HG03060 (cell line): ENCODE measurements at regions not wholly inside any gene's neighbourhood (a gene's known extent, or its start where the extent isn't known, plus 50 kb on each side); places are given as distances from the start of the nearest gene placed in this dataset.
A peak's percentile ranks its signal among the peaks of the same experiment; 100 is the strongest.

Source experiments
- ATAC-seq: cut with Tn5 transposase; IDR thresholded peaks from one replicate; pipeline ENCODE4 v1.9.1; 2021; ENCODE audit warnings: low read depth, moderate number of reproducible peaks; ENCODE audit not compliant: unreplicated experiment

DNA sequence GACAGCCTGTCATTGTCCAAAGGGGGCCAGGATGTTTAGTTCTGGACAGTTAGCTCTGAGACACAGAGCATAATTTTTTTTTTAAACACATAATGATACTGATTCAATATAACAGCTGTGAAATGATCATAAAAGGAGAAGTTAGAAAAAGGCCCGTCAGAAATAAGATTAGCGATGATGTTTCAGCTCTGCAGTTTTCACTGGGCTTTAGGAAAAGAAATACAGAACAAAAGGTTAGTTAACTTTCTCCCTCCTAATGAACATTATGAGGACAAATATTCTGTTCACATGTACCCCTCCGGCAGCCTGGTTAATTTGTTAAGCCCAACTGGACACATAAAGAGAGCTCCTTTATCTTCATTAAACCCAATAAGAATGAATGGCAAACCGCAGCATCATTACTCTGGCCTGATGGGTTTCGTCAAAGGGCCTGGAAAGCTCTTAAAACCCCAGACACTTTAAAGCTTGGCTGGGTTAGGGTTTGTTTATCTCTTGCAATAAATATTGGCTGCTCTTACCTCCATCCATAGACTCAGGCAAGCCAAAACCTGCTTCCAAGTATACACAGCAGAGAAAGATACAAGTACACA, 394.6 kb downstream of the KIF16B start:
- no peak for ATAC-seq

DNA sequence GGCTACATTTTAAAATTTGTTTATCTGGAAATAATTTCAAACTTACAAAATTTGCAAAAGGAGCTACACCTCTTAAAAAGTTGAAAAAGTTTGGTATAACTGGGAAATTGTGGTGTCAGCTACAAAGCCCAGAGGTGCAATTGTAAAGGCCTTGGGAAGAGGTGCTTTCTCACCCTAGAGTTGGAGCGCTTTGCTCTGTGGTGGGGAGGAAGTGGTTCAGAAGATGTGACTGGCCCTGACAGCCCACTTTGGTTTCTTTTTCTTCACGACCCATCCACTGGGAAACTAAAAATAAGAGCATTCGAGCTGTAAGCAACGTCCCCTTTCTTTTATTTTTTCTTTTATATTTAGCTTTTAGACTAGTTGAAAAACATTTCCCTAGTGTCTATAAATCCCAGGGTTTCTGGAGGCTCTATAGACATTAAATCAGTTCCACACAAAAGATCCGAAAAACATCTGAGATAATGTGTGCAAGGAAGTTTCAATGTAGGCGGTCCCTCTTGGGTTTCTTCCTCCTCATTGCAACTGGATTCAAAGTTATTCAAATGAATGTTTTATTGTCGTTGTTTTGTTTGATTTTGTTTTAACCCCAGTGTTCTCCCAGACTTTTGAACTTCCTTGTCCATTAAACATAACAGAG, 397.8 kb downstream of the KIF16B start:
- ATAC-seq = no peak

DNA sequence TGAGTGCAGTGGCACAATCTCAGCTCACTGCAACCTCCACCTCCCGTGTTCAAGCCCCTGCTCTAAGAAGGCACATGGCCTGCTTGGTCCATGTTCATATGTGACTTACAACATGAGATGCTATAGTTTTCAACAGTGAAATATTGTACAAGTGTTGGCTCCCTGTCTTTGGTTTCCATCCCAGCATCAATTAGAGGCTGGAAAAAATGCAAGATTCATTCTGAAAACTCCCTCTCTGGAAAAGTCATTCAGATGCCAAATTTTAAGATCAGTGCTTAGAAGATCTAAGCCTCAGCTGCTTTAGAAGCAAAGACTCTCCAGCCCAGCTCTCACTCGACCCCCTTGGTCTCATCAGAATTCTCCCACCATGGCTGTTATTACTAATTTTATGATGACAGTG, 398.9 kb downstream of the KIF16B start:
- no peak for ATAC-seq

DNA sequence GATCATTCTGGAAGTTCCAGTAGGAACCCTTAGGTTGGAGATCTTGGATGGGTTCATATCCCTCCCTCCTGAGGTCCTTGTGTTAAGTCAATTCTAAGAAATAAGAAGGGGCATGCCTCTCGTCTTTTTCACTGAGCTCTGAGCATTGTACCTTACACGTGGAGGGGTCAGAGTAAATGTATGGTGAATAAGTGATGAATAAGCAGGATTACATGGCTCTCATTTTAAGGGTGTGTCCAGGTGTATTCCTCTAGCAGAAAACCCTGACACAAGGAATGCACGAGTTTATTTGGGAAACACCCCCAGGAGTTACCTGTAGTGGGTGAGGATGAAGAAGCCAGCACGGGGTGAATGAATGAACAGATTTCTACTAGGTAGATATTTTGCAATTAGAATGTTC, 400.2 kb downstream of the KIF16B start:
- ATAC-seq = no peak

DNA sequence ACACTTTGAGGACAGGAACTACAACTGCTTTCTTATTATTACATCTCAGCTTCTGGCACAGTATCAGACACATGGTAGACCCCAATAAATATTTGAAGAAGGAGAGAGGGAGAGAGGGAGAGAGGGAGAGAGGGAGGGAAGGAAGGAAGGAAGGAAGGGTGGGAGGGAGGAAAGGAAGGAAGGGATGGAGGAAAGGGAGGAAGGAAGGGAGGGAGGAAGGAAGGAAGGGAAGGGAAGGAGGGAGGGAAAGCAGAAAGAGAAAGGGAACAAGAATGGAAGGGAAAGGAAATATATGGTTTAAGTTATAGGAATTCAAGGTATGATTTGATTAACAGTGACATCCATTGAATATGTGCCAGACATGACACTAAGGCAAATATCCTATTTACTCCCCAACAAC, 402.1 kb downstream of the KIF16B start:
- no peak for ATAC-seq

DNA sequence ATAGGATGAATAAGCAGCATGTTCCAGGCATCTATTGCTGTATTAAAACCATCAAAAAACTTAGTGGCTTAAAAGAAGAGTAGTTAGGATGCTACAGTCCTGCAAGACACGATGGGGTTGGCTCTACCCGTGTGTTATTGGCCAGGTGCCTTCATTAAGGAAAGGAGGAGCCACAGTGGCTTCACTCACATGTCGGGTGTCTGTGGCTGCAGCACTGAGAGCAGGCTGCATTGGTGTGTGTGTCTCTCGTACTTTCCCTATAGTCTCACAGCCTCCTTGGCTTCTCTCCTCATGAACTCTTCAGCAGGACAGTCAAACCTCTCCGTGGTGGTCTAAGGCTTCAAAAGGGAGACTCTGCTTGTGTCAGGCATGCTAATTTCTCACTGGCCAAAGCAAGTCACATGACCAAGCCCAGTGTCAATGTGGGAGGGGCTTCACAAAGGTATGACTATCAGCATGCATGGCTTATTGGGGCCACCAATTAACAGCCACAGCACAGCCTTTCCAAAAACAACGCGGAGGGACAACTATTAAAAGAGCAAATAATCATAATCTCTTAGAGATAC, 402.8 kb downstream of the KIF16B start:
- ATAC-seq = no peak

DNA sequence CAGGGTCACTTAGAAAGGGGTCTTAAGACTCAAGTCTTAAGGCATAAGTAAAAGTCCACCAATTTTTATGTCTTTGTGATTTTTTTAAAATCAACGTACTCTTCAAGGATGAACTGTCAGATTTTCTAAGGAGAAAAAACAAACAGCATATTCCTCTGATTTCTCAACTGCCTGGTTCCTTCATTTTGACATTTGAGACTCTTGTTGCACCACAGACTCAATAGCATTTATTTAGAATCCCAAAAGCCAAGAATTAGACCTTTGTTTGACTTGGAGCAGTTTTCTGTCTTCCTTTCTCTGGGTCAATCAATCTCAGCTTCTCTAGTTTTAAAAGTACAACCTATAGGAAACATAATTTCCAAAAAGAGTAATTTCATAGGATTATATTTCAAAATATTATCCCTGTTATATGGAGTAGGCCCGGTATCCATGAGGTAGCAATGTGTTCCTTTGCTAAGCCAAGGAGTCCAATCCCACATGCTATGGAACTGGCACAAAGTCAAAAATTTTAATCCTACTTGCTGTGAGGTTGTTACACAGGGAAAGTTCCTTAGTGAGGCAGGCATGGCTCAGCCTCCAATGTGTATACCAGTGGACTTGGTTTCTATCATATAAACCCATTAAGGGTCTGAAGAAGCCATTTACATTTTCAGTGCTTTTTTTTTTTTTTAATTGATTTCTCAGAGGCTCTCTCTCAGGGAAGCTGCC, 405.7 kb downstream of the KIF16B start:
- no peak for ATAC-seq

DNA sequence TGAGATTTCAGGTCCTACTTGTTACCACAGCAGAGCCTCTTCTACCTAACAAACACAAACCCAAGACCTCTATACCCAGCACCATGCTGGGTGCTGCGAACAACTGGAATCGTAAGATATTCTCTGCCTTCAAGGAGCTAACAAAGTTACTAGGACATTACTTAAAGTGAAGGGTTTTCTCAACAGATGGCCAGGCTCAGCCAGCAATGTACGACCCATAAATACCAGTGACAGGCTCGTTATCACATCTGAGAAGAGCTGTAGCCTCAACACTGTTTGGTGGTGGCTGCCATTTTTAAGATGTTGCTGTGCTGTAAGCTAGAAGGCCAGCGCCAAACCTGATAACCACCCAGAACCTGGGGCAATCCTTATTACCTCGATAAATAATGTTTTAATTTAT, 406.5 kb downstream of the KIF16B start:
- ATAC-seq = no peak

DNA sequence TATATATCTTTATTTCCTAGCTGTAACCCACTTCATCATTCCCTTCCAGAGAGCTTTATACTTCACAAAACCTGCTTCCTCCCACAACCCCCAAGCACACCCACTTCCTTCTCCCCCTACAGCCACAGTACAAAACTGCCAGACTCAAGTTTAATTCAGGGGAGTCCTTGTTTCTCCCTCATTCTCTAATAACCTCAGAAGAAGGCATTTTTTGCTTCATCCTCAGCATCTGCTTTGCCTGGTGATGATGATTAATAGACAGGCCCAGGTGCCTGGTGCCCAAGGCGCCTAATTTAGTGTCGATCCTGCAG, 414.3 kb downstream of the KIF16B start:
- no peak for ATAC-seq

DNA sequence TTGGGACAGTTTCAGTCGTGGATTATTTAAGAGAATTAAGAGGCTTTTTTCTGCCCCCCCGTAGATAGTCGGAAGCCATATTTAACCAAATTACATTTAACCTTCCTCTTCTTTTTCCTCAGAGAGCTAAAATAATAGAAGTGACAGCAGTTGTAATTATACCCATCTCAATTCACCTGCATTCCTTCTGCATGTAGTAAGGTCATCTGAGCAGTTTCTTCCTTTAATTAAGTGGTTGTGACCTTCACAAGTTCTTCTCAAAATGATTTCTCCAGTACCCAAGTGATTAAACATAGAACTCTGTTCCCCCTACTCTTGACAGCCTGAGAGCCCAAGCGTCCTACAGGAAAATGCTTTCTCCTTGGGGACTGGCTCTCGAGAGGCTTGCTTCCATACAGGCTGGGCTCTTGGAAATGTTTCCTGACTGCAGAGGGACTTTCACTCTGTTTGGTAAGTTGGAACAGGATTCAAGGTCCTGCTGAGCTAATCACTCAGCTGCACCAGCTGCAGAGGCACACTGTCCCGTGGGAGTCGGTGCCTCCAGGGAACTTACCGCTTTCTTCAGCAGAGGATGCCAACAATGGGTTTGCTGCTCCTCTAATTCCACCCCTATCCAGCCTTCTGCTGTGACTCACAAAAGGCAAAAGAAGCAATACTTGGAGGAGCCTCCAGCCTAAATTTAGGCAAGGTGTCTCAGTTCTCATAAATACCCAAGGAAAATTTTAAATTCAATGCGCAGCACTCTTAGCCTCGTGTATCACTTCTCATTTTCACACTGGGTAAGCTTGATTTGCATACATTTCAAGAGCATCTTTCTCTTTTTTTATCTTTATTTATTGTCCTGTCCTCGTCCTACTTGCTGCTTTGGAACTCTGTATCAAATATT, 414.9 kb downstream of the KIF16B start:
- ATAC-seq = peak; percentile 80

DNA sequence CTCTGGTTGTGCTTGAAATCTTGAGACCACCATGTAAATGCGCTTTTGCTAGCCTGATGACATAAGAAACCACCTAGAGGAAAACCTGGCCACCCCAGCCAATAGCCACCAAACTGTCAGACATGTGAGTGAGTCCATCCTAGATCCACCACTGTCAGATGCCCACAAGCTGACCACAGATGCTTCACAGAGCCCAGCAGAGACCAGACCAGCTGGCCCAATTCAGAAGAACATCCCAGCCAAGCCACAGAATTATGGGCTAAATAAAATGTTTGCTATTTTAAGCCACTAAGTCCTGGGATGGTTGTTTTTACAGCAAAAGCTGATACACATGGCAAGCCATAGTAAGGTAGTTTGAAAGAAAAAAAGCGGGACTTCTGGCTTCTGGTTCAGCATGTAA, 425.3 kb downstream of the KIF16B start:
- no peak for ATAC-seq

DNA sequence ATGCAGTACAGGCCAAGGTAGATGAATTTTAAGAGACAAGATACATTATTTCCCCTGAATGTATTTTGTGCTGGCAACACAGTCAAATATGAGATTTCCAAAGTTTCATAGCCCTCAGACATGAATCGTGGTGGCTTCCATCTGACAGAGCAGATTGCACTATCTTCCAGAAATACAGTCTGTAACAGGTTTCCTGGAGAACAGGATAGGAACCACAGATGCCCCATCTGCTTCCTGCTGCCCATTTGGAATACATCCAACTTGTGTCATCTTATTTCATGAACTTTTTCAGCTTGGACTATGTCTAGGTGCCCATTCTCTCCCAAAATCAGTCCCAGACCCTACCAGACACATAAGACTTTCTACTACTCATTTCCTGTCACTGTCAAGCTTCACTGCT, 426.0 kb downstream of the KIF16B start:
- no peak for ATAC-seq

DNA sequence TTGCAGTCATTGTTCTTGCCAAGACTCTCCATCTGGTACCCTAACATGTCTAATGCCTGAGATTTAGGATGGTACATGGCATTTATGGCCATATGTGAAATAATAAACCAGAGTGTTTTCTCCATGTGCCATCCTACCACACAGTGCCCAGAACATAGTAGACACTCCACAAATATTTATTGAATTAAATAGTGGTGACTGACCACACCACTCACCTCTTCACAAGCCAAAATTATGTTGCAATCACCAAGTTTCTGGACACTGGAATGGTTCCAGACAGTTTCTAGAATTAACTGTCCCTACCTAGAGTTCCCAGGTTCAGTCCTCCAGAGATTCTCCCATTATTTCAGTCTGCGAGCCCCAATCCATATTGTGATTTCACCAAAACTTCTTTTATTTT, 427.3 kb downstream of the KIF16B start:
- ATAC-seq = no peak

DNA sequence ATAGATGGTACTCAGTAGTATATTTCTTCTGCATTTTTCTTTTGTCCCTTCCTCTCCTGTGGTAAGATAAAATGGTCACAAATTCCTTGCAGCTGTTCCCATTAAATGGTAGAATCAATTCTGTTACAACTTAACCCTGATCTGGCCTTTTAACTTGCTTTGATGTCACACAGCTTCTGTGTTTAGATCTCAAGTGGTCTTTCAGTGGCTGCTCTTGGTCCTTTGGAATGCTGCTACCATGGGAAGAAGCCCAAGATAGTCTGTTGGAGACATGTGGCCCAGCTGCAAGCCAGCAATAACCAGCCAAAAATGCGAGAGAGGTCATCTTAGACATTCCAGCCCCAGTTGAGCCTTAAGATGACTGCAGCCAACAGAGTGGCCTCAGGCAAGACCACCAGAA, 429.7 kb downstream of the KIF16B start:
- ATAC-seq = no peak

DNA sequence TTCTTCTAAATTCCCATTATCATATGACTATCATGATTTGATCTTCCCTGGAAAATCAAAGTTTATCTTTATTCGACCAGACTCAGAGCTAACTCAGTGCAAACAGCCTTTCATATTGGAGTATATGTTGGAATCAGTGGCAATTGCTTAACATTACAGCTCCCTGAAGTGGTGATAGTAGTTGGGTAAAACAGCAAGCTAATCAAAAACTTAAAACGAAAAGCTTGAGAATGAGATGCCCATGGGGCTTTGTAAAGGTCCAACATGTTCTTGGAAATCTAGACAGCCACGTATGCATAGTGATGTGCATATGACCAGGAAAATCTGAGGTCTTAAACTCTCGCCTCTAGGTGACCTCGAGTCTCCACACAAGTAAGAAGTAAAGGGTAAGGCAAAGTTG, 437.6 kb downstream of the KIF16B start:
- no peak for ATAC-seq

DNA sequence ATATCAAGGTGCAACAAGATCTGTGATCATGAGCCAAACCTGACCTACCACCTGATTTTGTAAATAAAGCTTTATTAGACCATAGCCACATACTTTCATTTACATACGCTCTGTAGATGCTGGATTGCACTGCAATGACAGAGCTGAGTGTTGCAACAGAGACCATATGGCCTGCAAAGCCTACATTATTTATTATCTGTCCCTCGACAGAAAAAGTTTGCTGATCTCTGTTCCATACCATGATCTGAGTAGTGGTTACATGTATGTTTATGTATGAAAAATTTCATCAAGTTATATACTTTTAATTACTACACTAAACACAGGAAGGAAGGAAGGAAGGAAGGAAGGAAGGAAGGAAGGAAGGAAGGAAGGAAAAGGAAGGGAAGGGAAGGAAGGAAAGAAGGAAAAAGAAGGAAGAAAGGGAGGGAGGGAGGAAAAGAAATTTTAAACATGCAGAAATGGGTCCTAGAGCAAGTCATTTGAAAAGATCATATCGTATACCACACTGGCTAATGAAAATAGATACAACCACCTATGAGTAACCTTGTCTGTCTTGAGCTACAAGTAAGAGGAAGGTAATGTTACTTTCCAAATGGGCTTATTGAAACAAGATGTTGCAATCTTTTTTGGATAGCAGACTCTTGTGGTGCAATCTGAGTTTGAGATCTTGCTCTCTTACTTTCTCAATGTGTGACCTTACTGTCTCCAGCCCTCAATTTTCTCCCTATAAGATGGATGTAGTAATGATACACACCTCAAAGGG, 441.0 kb downstream of the KIF16B start:
- ATAC-seq = no peak

DNA sequence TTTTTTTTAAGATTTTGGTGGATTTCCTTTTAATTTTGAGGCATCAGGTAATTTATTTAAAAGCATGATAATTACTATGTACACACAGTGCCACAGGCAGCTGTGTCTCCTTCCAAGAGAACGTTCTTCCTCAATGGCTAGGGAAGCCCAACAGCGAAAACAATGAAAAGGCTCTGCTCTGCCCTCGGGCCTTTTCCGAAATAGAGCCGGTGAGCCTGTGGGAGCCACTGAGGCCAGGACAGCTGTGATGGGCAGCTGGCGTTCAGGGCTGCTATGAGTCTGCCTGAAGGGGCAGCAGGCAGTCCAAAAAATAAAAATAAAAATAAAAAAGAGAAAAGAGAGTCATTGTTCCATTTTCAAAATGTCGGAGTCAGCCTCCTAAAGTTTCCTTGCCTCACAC, 443.8 kb downstream of the KIF16B start:
- ATAC-seq = no peak

DNA sequence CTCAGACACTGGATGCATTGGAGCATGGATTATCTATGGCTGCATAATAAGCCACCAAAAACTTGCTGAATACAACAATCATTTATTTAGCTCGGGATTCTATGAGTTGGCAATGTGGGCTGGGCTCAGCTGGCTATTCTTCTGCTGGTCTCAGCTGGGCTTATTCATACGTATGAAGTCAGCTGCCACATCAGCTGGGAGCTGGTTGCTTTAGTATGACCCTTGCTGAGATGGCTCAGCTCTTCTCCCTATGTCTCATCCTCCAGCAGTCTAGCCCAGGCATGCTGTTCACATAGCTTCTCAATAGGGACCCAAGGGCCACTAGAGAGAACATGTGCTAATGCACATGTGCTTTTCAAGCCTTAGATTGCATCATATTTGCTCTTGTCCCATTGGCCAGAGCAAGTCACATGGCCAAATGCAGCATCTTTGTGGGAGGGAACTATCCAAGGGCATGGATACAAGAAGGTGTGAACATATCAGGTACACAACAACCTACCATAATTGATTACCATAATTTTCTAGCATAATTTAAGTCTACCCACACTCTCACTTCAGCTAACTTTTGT, 444.6 kb downstream of the KIF16B start:
- ATAC-seq = no peak

DNA sequence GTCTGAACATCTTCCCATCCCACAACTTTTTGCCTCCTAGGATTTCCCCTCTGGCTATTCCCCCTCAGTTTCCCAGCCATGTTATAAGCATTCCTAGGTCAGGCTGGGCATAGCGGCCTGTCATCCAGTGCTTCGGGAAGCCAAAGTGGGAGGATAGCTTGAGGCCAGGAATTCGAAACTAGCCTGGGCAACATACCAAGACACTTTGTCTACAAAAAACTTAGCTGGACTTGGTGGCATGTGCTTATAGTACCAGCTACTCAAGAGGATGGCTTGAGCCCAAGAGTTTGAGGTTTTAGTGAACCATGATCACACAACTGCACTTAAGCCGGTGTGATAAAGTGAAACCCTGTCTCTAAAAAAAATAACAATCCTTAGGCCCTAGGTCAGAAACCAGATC, 447.4 kb downstream of the KIF16B start:
- ATAC-seq = no peak
